ENCODE measurements at regions not wholly inside any gene's neighbourhood (a gene's known extent, or its start where the extent isn't known, plus 50 kb on each side); places are given as distances from the start of the nearest gene placed in this dataset.
"Not testable (repeated sequence)": the region's sequence is repeated elsewhere in the genome, so short reads cannot be mapped to it uniquely, and the experiment has no call there.

DNA sequence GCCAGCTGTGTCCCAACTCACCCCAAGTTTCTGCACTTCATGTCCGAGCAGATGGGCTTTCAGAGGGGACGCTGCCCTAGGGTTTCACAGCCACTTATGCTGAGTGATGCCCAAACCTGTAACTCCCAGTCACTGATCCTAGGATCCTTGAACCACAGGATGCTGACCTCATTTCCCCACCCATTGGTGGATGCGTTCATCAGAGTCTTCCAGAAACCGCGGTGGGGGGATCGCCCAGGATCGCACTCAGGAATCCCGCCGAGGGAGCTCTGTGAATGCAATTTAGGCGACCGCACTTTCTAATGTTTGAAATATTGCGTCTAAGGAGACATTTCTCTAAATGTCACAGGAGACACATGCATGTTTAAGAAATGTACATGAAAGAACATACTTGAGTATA is 212.3 kb upstream of the IRX4 start:
- no peak for DNase-seq (ENCODE audit: low spot score)
- intact Hi-C loops (cut with DNase I): no loop called here

DNA sequence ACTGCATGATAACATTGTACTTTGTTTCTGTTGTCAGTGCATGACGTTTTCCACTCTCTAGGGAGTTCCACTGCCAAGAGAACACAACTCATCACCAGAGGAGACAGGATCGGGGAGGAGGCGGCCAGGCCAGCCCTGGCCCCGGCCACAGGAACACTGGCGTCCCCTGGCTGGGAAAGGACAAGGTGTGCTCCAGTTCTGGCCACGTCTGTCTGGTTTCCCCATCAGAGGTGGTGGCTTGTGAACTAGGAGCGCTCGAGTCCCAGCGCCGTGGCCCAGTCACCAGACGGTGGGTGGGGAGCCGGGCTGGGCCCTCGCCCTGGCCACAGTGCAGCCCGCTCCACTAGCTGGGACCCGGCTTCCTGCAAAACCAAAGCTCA is 211.9 kb upstream of the IRX4 start:
- intact Hi-C loops (cut with DNase I): no loop called here
- DNase-seq (ENCODE audit: low spot score): no peak

DNA sequence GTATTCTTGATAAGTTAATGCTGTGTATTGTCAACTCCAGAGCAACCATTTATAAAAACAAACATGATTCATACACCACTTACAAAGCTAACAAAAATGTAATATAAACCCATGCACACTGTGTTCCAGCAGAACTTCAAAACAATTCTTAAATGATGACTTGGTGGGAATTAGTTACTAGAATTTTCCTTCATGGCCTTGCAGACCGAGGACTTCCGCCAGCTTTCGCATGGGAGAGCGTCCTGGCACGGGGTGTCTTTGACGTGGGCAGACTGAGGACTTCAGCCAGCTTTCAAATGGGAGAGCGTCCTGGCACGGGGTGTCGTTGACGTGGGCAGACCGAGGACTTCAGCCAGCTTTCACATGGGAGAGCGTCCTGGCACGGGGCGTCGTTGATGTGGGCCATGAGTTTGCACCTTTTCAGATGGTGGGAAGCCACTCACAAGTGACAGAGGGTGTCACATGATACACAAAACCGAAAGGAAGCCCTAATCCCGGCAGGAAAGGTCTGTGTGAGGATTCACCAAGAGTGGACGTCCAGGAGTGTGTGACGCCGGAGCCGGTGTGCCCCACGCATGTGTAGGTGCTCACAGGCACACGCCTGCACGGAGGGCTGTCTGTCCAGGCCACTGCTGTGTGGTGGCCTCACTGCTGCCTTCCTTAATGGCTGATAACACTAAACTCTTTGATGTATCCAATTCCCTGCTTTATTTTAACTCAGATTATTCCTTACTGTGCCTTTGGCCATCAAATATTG is 211.3 kb upstream of the IRX4 start:
- intact Hi-C loops (cut with DNase I): no loop called here
- no peak for DNase-seq (ENCODE audit: low spot score)

DNA sequence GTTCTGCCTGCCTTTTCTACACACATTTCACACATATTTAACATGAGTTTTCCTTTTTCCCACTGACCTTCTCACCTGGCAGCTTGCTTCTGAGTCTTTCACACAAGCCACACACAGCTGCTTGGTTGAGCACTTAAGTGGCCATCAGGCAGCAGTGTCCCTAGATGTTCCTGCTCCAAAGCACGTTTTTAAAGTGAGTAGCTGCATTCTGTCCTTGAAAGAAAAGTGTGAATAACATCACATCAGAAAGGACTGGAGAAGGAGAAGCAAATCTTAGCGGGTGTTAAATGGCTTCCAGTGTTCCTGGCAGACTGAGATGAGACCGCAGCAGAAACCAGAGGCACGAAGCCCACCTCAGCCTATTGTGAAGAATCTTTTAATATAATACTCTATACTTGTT is 209.2 kb upstream of the IRX4 start:
- no peak for DNase-seq (ENCODE audit: low spot score)
- intact Hi-C loops (cut with DNase I): no loop called here

DNA sequence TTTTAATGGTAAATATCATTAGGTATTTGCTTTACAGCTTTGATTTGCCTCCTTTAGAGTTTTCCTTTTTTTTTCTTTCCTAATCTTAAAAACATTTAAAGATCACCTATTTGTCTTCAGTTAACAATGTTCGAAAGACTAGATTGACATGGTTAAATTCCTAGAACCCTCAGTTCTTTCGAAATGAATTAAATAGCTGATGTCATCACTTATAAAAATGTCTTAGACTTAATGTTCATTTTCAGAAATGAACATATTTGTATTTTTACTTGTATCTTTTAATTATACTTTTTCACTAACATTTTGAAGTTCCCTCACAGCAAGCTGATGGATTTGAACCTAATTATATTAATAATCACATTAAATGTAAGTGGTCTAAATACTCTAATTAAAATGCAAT is 205.3 kb upstream of the IRX4 start:
- DNase-seq (ENCODE audit: low spot score): no peak
- intact Hi-C loops (cut with DNase I): no loop called here

DNA sequence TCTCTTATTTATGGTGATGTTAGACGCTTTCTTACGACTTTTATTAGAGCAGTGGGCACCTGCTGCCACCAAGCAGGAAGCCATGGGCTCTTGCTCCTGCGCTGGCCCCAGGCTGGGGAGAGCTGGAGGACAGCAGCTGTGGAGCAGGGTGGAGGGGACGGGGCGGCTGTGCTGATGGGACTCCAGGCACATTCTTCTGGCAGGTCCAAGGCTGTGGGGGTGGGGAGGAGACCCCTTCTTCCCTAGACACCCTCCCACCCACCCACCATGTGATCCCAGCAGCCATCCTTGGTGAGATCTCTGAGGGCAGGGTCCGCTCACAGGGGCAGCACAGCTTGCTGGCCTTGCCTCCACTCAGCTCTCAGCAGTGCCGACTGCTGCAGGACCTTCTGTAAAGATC is 192.6 kb upstream of the IRX4 start:
- intact Hi-C loops (cut with DNase I): no loop called here

DNA sequence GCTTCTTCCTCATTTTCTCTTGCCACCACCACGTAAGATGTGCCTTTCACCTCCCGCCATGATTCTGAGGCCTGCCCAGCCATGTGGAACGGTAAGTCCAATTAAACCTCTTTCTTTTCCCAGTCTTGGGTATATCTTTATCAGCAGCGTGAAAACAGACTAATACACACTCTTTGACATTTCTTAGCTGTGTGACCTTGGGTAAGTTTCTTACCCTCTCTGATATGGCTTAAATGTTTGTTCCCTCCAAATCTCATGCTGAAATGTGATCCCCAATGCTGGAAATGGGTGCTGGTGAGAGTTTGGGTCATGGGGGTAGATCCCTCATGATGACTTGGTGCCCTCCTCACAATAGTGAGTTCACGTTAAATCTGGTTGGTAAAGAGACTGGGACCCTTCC is 188.8 kb upstream of the IRX4 start:
- intact Hi-C loops (cut with DNase I): no loop called here

More for the DNA sequence above, 192.6 kb upstream of the IRX4 start:
- no peak for DNase-seq (ENCODE audit: low spot score)

DNA sequence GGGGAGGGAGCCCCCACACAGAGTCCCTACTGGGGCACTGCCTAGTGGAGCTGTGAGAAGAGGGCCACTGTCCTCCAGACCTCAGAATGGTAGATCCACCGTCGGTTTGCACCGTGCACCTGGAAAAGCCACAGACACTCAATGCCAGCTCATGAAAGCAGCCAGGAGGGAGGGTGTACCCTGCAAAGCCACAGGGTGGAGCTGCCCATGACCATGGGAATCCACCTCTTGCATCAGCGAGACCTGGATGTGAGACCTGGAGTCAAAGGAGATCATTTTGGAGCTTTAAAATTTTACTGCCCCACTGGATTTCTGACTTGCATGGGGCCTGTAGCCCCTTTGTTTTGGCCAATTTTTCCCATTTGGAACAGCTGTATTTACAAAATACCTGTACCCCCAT is 188.1 kb upstream of the IRX4 start:
- intact Hi-C loops (cut with DNase I); DNase-seq (ENCODE audit: low spot score): not testable (repeated sequence)

More for the DNA sequence above, 188.8 kb upstream of the IRX4 start:
- no peak for DNase-seq (ENCODE audit: low spot score)

DNA sequence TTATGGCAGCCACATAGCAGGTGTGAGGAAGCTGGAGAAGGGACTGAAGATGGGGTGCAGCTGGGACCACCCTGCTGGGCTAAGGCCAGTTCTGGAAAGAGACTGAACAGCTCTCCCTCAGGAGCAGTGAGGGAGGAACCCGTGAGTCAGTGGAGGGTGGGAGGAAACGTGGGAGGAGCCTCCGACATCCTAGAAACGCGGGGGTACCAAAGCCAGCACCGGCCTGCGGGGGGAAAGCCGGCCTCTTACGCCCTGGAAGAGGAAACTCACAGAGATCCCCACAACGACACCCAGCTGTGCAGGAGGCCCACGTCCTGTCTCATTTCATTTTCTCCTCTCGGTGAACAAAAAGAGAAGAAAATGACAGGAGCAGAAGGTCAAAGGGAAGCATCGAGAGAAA is 185.8 kb upstream of the IRX4 start:
- intact Hi-C loops (cut with DNase I): no loop called here
- no peak for DNase-seq (ENCODE audit: low spot score)

DNA sequence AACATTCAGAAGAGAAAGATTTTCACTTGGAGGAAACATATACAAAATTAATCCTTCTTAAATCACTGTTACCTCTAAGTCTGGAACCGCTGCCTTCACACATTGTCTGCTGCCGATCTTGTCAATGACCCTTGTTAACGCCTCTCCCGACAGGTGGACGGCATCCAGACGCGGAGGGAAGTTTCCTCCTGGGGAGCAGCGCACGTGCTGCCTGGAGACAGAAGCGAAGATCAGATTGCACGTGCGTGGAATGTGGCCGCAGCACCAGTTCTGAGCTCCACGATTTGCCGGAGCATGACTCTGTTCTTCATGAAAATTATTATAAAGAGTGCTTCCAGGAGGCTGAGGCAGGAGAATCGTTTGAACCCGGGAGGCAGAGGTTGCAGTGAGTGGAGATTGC is 183.6 kb upstream of the IRX4 start:
- intact Hi-C loops (cut with DNase I): no loop called here
- no peak for DNase-seq (ENCODE audit: low spot score)

DNA sequence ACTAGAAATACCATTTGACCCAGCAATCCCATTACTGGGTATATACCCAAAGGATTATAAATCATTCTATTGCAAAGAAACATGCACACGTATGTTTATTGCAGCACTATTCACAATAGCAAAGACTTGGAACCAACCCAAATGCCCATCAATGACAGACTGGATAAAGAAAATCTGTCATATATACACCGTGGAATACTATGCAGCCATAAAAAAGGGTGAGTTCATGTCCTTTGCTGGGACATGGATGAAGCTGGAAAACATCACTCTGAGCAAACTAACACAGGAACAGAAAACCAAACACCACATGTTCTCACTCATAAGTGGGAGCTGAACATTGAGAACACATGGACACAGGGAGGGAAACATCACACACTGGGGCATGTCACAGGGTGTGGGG is 180.7 kb upstream of the IRX4 start:
- intact Hi-C loops (cut with DNase I); DNase-seq (ENCODE audit: low spot score): not testable (repeated sequence)

DNA sequence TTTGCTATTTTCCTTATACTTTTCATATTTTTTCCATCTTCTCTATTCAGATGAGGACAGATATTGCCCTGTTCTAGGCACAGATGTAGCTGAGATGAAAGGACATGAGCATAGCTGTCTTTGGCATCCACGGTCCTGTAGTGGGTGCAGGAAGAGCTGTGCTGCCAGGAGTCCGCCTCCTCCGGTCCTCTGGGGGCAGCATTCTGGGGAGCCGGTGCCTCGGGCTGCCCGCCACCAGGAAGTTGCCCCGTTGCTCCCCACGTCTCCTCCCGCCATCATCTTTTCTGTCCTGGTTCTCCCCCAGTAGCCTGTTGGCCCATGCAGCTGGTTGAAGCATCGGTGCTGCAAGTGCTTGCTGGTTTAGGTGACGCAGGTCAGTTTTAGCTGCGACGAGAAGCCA is 170.0 kb upstream of the IRX4 start:
- DNase-seq (ENCODE audit: low spot score): no peak
- intact Hi-C loops (cut with DNase I): no loop called here

DNA sequence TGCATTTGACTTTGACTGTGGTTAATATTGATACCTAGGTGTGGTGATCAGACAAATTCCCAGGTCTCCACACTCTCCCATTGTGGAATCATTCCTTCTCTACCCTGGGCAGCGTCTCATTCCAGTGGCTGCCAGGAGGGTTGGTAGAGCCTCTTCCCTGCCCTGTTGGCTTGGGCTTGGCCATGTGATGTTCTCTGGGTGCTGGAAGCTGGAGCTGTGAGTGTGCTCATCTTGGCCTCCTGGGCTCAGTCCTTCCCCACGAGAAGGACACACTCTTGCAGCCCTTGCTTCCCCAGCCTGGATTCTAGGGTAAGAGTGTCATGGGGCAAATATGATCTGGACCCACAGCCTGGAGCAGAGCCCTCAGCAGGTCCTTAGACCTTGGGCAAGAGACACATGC is 167.2 kb upstream of the IRX4 start:
- no peak for DNase-seq (ENCODE audit: low spot score)
- intact Hi-C loops (cut with DNase I): no loop called here

DNA sequence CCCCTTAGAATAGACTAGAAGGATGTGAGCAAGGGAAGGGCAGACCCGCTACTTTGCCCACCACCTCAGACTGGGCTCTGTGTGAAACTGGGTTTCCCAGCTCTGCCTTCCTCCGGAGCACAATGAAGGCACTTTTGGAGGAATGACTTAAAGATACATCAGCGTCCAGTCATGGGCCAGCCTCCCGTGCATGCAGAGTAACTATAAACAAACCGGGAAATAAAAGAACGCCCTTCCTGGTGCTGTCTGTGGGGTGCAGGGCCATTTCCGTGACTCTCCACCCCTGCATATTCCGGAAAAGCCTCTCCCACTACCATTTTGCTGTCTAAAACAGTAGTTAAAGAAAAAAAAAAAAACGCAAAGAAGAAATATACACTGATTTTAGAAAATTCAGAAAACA is 165.9 kb upstream of the IRX4 start:
- intact Hi-C loops (cut with DNase I): no loop called here
- DNase-seq (ENCODE audit: low spot score): no peak

DNA sequence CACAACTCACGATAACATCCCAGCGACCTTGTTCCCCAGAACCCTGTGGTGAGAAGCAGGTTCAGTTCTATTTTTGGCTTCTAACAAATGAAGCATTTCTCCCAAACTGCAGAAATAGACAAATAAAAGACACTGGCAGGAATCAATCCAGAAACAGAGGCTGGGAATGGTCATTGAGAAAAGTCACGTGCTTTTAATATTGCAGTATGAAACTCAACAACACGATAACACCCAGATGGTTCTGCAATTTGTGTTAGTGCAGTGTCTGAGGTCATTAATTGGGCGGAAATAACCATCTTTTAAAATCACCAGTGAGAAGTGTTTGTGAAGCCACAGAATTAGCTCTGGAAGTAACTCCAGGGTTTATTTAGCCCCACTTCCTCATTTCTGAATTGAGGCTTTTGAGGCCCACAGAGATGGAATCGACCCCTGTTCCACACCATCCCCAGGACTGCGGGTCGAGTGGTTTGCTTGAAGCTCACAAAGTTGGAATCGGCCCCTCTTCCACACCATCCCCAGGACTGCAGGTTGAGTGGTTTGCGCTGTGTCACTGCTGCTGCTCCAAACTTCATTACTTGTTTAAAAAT is 164.7 kb upstream of the IRX4 start:
- intact Hi-C loops (cut with DNase I): no loop called here
- DNase-seq (ENCODE audit: low spot score): no peak

DNA sequence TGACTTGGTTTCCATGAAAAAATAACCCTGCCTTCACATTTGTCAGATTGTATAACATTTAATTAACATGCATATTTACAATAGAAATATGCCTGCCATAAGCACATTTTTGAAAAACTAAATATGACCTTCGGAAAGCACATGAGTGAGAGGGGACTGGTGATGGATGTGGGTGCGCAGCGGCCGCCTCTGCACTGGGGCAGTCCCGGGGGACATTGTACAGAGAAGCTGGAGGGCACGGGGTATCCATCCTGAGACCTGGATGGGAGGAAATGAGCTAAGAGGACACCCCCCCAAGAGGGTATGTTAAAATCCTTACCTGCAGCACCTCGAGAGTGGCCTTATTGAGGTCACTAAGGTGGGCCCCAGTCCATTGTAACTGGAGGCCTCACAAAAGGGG is 161.3 kb upstream of the IRX4 start:
- DNase-seq (ENCODE audit: low spot score): no peak
- intact Hi-C loops (cut with DNase I): no loop called here

DNA sequence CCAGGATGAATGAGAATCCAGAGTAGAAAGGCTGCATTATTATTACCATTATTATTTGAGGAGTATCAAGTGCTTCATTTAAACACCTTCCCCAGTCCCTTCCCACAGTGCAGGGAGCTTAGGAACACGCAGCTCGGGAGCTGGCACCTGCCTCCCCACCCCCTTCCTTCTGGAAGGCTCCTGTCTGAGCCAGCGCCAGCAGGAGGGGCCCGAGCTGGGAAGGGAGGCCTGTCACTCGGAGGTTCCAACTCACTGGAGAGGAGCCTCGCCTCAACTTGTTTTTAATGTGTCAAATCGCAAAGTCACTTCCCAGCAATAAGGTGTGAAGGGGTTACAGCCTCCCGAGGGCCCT is 156.4 kb upstream of the IRX4 start:
- DNase-seq (ENCODE audit: low spot score): no peak
- intact Hi-C loops (cut with DNase I): no loop called here

DNA sequence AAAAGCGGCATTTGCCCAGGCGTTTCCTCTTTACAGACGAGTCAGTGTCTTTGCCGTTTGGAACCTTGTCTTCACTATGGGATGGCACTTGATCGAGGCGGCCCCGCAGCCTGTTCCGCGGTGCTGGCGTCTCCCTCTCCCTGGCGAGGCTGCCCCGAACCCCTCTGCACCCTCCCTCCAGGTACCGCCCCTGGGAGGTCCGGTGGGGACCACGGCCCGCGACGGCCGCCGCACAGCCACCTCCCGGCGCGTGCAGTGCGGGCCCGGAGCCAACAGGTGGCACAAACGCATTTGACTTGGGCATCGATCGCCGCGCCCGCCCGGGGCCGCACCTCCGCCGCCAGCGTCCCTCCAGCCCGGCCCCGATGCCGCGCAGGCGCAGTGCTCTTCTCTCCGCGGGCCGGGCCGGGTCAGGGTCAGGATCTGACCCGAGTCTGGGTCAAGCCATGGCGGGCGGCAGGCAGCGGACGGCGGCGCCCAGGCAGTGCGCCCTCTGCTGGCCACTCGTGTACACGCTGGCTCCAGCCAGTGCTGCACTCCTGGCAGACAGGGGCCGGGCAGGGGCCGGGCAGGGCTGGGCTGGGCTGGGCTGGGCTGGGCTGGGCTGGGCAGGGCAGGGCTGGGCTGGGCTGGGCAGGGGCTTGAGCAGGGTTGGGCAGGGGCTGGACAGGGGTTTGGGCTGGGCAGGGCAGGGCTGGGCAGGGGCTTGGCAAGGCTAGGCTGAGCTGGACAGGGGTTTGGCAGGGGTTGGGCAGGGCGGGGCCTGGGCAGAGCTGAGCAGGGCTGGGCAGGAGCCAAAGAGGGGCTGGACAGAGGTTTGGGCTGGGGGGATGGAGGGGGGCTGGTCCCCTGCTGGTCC is 155.8 kb upstream of the IRX4 start:
- intact Hi-C loops (cut with DNase I): no loop called here
- peak; percentile 89 for DNase-seq (ENCODE audit: low spot score)

DNA sequence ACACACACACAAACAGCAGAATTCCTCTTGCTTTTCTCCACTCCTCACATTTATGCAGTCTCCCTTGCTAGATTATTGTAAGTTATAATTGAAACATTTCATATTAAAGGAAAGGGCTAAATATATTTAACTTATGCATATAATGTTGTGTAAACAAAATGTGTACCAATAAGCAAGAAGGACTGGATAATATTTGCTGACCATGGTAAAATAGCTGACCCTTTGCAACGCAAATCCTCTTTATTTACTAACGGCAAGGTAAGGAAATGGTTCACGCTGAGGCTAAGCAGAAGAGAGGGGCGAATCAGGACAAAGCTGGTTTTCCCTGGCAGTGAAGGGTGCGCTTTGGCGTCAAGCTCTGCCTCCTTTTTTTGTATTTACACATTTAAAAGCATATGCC is 154.2 kb upstream of the IRX4 start:
- intact Hi-C loops (cut with DNase I): no loop called here
- DNase-seq (ENCODE audit: low spot score): no peak

DNA sequence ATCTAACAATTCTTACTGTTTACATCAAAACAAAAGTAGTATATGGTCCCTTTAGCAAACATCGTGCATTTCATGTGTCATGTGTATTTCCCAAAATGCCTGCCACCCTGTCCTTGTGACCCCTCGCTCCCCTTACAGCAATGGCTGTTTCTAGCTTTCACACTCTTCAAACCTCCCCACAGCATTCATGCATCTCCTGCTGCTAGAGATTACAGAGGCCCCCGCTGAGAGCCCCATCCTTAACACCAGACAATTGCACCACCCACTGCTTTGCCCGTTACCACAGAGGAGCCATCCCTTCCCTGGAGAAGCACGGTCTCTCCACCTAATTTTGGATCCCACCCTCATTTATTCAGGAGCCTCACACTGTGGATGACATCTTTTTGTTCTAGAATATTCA is 149.7 kb upstream of the IRX4 start:
- intact Hi-C loops (cut with DNase I): no loop called here
- no peak for DNase-seq (ENCODE audit: low spot score)

DNA sequence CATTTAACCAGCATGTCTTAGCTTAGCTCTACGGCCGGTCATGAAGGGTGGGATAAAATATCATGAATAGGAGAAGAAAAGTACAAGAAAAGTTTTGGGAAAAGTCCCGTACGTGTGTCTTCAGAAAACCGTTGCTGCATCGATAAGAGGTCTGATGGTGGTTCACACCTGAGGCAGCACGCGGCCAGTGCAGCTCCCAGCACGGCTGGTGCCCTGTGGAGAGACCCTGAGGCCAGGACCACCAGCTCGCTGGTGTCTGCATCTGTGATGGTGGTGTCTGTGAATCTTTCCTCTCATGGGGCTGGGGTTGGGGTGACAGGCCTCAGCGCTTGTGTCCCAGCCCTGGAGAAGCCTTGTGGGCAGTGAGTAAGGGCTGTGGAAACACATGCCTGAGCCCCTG is 148.9 kb upstream of the IRX4 start:
- no peak for DNase-seq (ENCODE audit: low spot score)
- intact Hi-C loops (cut with DNase I): no loop called here

Measured in cardiac septum (tissue), 1 donor.